ENCODE measurements at regions not wholly inside any gene's neighbourhood (a gene's known extent, or its start where the extent isn't known, plus 50 kb on each side); places are given as distances from the start of the nearest gene placed in this dataset.
"Not testable (repeated sequence)": the region's sequence is repeated elsewhere in the genome, so short reads cannot be mapped to it uniquely, and the experiment has no call there.

DNA sequence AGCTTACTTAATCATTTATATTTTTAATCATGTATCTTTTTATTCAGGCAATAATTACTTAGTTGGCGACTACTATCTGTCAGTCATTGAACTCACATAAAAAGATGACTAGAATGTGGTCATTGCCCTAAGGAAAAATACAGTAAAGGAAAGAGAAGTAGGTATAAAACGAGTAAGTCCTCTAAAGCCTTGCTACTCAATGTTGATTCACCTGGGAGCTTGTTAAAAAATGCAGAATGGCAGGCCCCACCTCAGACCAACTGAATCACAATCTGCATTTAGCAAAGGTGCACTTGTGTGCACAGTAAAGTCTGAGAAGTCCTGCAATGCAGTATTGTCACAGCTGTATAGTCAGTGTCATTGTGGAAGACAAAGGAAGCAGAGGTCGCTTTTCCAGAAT, 592.4 kb downstream of the CSNK1G3 start:
- DNase-seq: no peak
- H3K27ac ChIP-seq: no peak overlapping the region
- no peaks in the 10 kb centered on the region for H3K36me3 ChIP-seq
- H3K4me3 ChIP-seq: no peak overlapping the region
- no peaks in the 10 kb centered on the region for H3K9me3 ChIP-seq (replicated peaks)
- H3K27me3 ChIP-seq: no peaks in the 10 kb centered on the region
- H3K4me1 ChIP-seq: no peaks in the 10 kb centered on the region

DNA sequence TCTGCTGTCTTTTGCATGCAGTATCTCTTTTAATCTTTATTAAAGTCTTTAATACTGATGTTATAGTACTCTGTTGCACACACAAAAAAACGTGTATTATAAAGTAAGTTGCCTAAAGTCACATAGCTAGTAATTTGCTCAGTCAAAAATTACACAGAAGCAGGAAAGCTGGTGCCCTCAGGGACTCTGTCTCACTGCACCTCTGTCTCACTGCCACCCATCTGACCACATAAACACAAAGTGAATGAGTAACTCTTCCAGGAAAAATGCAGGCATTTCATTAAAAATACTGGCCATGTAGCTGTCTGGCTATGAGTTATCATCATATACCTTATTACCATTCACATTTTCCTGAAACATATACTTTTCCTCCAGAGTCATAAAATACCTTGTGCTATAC, 591.7 kb downstream of the CSNK1G3 start:
- Histone ChIP-seq H3K4me1 (no peaks in the 10 kb centered on the region), H3K36me3 (no peaks in the 10 kb centered on the region), H3K27ac (no peak overlapping the region), H3K27me3 (no peaks in the 10 kb centered on the region), H3K4me3 (no peak overlapping the region), H3K9me3 (replicated peaks) (no peaks in the 10 kb centered on the region)
- DNase-seq: no peak

DNA sequence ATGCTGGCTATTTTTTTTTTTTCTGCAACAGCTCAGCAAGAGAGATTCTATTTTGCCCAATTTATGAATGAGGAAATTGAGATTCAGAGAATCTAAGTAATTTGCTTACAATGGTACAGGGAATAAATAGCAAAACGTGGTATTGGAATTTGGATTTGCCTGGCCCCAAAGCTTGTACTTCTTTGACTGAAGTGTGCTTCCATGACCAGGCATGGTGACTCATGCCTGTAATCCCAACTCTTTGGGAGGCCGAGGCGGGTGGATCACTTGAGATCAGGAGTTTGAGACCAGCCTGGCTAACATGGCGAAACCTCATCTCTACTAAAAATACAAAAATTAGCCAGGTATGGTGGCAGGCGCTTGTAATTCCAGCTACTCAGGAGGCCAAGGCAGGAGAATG, 591.1 kb downstream of the CSNK1G3 start:
- H3K4me1 ChIP-seq; H3K9me3 ChIP-seq (replicated peaks); H3K27me3 ChIP-seq; H3K27ac ChIP-seq; DNase-seq; H3K4me3 ChIP-seq; H3K36me3 ChIP-seq: not testable (repeated sequence)

GRCh38 chr5:124102486-124102885, 590.5 kb downstream of the CSNK1G3 start:
- no peaks in the 10 kb centered on the region for H3K4me1 ChIP-seq
- H3K27me3 ChIP-seq: no peaks in the 10 kb centered on the region
- H3K4me3 ChIP-seq: no peak overlapping the region
- no peak overlapping the region for H3K27ac ChIP-seq
- H3K9me3 ChIP-seq (replicated peaks): no peaks in the 10 kb centered on the region
- H3K36me3 ChIP-seq: no peaks in the 10 kb centered on the region
- no peak for DNase-seq

DNA sequence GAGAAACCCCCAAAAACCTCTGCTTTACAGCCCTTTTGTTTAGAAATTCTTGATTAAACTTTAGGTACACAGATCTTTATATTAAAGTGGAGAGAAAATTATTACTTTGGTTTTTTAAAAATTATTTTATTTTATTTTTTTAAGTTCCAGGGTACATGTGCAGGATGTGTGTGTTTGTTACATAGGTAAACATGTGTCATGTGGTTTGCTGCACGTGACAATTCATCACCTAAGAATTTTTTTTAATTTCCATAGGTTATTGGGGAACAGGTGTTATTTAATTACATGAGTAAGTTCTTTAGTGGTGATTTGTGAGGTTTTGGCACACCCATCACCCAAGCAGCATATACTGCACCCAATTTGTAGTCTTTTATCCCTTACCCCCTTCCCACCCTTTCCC, 581.7 kb downstream of the CSNK1G3 start:
- H3K4me3 ChIP-seq: no peak overlapping the region
- no peak for DNase-seq

GRCh38 chr5:124090115-124090514, 578.1 kb downstream of the CSNK1G3 start:
- DNase-seq: no peak
- Histone ChIP-seq H3K27ac (no peak overlapping the region), H3K9me3 (replicated peaks) (no peaks in the 10 kb centered on the region), H3K4me3 (no peak overlapping the region), H3K4me1 (no peaks in the 10 kb centered on the region), H3K36me3 (no peaks in the 10 kb centered on the region), H3K27me3 (no peaks in the 10 kb centered on the region)

More for the DNA sequence above, 581.7 kb downstream of the CSNK1G3 start:
- Histone ChIP-seq H3K4me1 (no peaks in the 10 kb centered on the region), H3K27ac (no peak overlapping the region), H3K27me3 (no peaks in the 10 kb centered on the region), H3K9me3 (replicated peaks) (no peaks in the 10 kb centered on the region), H3K36me3 (no peaks in the 10 kb centered on the region)

DNA sequence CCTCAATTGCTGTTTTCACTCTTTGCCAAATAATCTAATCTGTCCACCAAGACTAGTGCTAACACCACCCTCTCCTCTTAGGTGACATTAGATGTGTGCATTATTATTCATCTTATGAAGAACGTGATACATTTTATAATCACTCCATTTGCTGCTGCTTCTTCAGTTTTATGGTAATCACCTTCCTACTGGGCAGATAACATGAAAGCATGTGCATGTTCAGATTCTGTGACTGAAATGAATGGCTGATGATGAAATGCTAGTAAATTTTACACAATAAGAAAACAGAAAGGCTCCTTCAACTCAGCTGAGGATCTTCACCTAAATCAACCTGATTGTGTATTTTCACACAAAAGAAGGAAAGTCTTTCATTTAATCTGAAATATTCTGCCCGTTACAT, 577.6 kb downstream of the CSNK1G3 start:
- DNase-seq: no peak
- Histone ChIP-seq H3K9me3 (replicated peaks) (no peaks in the 10 kb centered on the region), H3K4me1 (no peaks in the 10 kb centered on the region), H3K4me3 (no peak overlapping the region), H3K36me3 (no peaks in the 10 kb centered on the region), H3K27ac (no peak overlapping the region), H3K27me3 (no peaks in the 10 kb centered on the region)

DNA sequence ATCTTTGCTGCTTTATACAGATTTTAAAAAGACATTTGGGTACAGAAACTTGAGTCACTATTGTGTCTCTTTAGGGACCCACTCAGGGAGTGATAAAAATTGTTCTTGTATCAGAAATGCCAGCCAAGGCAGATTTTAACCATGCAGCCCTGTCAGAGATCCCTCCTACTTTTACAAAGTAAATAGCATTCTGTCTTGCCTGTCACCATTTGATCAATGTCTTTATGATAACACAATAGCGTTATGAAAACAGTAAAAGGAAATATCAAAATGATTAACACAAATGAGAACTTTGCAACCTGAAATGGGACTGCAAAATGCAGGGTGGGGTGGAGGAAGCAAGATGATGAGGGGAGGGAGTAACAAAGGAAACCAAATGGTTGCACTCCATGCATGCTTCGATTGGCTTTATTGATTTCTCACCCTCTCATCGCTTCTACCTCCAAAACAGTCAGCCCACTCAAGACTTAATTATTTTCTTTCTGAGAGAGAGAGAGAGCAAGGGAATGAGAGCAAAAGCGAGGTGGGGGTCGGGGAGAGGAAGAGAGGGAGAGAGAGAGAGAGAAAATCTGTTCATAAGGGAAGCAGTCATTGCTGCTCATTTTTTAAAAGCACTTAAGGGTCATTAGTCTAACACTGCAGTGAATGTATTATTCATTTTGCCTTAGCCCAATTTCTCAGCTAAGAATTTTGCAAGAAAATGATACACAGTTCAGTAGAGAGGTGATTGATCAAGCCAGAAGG, 576.5 kb downstream of the CSNK1G3 start:
- Histone ChIP-seq H3K27ac (no peak overlapping the region), H3K4me1 (no peaks in the 10 kb centered on the region), H3K36me3 (no peaks in the 10 kb centered on the region), H3K9me3 (replicated peaks) (no peaks in the 10 kb centered on the region), H3K27me3 (no peaks in the 10 kb centered on the region), H3K4me3 (no peak overlapping the region)
- no peak for DNase-seq

DNA sequence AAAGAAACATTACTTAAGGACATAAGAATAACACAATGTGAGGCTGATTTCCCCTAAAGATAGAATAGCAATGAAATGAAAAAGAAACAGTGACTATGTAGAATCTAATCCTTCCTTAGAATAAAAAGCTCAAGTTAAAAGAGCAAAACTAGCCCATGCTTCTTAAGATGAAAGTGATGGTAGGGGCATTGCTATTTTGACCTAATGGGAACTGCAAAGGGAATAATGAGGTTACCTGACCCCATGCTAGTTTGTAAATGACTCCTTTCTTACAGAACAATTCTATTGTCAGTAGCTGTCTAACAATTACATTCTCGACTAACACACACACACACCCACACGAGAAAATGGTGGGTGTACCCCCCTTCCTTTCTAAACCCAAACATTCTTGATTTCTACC, 575.8 kb downstream of the CSNK1G3 start:
- Histone ChIP-seq H3K36me3 (no peaks in the 10 kb centered on the region), H3K27me3 (0 out of 2 replicates have a peak, but pooled peaks cover 2% of the 10 kb centered on the region), H3K4me1 (no peaks in the 10 kb centered on the region), H3K9me3 (replicated peaks) (no peaks in the 10 kb centered on the region; the same call in 1 of the 2 replicates), H3K27ac (no peak overlapping the region), H3K4me3 (no peak overlapping the region)
- no peak for DNase-seq

GRCh38 chr5:124080256-124080655, 568.3 kb downstream of the CSNK1G3 start:
- H3K9me3 ChIP-seq (replicated peaks): no peaks in the 10 kb centered on the region; the same call in 1 of the 2 replicates
- no peak for DNase-seq
- no peaks in the 10 kb centered on the region for H3K36me3 ChIP-seq
- H3K4me3 ChIP-seq: no peak overlapping the region
- H3K27me3 ChIP-seq: 0 out of 2 replicates have a peak, but pooled peaks cover 2% of the 10 kb centered on the region
- no peaks in the 10 kb centered on the region for H3K4me1 ChIP-seq
- no peak overlapping the region for H3K27ac ChIP-seq

- H3K27me3 ChIP-seq: 0 out of 2 replicates have a peak, but pooled peaks cover 2% of the 10 kb centered on the region
- no peak for DNase-seq
- H3K9me3 ChIP-seq (replicated peaks): no peaks in the 10 kb centered on the region; the same call in 1 of the 2 replicates
- no peaks in the 10 kb centered on the region for H3K4me1 ChIP-seq
- no peak overlapping the region for H3K4me3 ChIP-seq
- H3K36me3 ChIP-seq: no peaks in the 10 kb centered on the region
- H3K27ac ChIP-seq: no peak overlapping the region
Observed at GRCh38 chr5:124079062-124079461, 567.1 kb downstream of the CSNK1G3 start.

GRCh38 chr5:124074500-124074899, 562.5 kb downstream of the CSNK1G3 start:
- Histone ChIP-seq H3K4me3 (no peak overlapping the region), H3K36me3 (no peaks in the 10 kb centered on the region), H3K4me1 (no peaks in the 10 kb centered on the region), H3K27me3 (no peaks in the 10 kb centered on the region), H3K27ac (no peak overlapping the region), H3K9me3 (replicated peaks) (no peaks in the 10 kb centered on the region)
- DNase-seq: no peak

DNA sequence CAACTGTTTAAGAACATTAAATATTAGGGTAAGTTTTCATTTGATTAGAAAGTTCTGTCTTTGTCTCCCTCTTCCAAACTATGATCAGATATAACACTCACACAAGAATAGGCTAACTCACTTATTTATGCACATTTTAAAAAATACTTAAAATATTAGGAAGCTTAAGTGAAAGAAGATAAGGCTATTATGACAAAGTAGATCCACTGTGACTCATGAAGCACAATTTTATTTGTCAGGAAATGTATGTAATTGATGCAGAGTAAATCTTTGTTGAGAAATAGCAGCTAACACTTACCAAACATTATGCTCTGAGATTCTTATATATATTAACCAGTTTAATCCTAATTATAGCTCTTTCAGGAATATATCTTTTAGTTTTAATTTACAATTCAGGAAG, 560.6 kb downstream of the CSNK1G3 start:
- H3K9me3 ChIP-seq (replicated peaks): no peaks in the 10 kb centered on the region
- no peak overlapping the region for H3K4me3 ChIP-seq
- no peak for DNase-seq
- H3K27ac ChIP-seq: no peak overlapping the region
- H3K4me1 ChIP-seq: no peaks in the 10 kb centered on the region
- H3K36me3 ChIP-seq: no peaks in the 10 kb centered on the region
- H3K27me3 ChIP-seq: no peaks in the 10 kb centered on the region

- no peaks in the 10 kb centered on the region for H3K9me3 ChIP-seq (replicated peaks)
- no peak overlapping the region for H3K4me3 ChIP-seq
- no peaks in the 10 kb centered on the region for H3K36me3 ChIP-seq
- no peaks in the 10 kb centered on the region for H3K4me1 ChIP-seq
- H3K27ac ChIP-seq: no peak overlapping the region
- H3K27me3 ChIP-seq: no peaks in the 10 kb centered on the region
- no peak for DNase-seq
Observed at GRCh38 chr5:124071039-124071438, 559.1 kb downstream of the CSNK1G3 start.

GRCh38 chr5:124065508-124065907, 553.5 kb downstream of the CSNK1G3 start:
- H3K4me3 ChIP-seq: no peak overlapping the region
- H3K4me1 ChIP-seq: no peaks in the 10 kb centered on the region
- no peak overlapping the region for H3K27ac ChIP-seq
- DNase-seq: no peak
- H3K9me3 ChIP-seq (replicated peaks): no peaks in the 10 kb centered on the region
- no peaks in the 10 kb centered on the region for H3K27me3 ChIP-seq
- H3K36me3 ChIP-seq: no peaks in the 10 kb centered on the region

DNA sequence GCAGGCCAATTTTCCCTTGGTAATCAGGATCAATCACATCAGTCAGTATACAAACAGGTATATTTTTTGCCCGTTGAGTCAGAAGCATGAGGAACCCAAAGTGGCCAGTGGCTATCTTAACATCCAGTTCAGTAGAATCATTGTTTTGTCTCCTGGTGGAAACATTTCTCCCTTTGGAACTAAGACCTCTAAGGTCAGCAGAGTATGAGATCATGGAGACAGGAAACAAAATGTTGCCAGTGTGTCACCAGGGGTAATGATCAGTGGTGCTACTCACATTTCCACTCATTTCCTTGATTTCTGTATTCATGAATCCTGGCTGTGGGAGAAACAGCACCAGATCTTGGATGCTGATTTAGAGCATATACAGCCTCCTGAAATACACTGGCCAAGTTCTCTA, 553.0 kb downstream of the CSNK1G3 start:
- Histone ChIP-seq H3K27me3 (no peaks in the 10 kb centered on the region), H3K36me3 (no peaks in the 10 kb centered on the region), H3K4me1 (no peaks in the 10 kb centered on the region), H3K9me3 (replicated peaks) (no peaks in the 10 kb centered on the region), H3K27ac (no peak overlapping the region), H3K4me3 (no peak overlapping the region)
- no peak for DNase-seq

All from SJCRH30 (cell line).